ENCODE measurements at regions not wholly inside any gene's neighbourhood (a gene's known extent, or its start where the extent isn't known, plus 50 kb on each side); places are given as distances from the start of the nearest gene placed in this dataset.

GRCh38 chrX:66918511-66918910, 279.6 kb upstream of the EDA2R start:
- TF ChIP-seq FOXM1 (IDR thresholded peaks at IDR 0.05; ENCODE audit: borderline replicate concordance, low read depth) (no peak), EP300 (IDR thresholded peaks at IDR 0.05; ENCODE audit: borderline replicate concordance) (no peak), ZBTB7A (IDR thresholded peaks at IDR 0.05; ENCODE audit: low read depth) (no peak), NFIC (IDR thresholded peaks at IDR 0.05) (no peak)

All from Ishikawa (cell line).